OCI-LY3 (cell line): ENCODE measurements at regions not wholly inside any gene's neighbourhood (a gene's known extent, or its start where the extent isn't known, plus 50 kb on each side); places are given as distances from the start of the nearest gene placed in this dataset.

Source experiments
- EZH2phosphoT487 ChIP-seq: fragments of 200-600 bp; shearing (Covaris generic); IDR thresholded peaks from 2 replicates; pipeline ENCODE4 v1.6.1; 2018; ENCODE audit warnings: antibody characterized with exemption, mixed run types, low read depth
- TF ChIP-seq, protein P1 (sequence below): fragments of 200-600, 300-600 bp; sonication (generic); IDR thresholded peaks from 2 replicates; pipeline ENCODE4 v1.5.1; 2014; ENCODE audit warnings: antibody characterized with exemption, low read length, low read depth

GRCh38 chr12:127145241-127145928 is 1121.6 kb upstream of the TMEM132C start:
- TF ChIP-seq, protein P1, sequence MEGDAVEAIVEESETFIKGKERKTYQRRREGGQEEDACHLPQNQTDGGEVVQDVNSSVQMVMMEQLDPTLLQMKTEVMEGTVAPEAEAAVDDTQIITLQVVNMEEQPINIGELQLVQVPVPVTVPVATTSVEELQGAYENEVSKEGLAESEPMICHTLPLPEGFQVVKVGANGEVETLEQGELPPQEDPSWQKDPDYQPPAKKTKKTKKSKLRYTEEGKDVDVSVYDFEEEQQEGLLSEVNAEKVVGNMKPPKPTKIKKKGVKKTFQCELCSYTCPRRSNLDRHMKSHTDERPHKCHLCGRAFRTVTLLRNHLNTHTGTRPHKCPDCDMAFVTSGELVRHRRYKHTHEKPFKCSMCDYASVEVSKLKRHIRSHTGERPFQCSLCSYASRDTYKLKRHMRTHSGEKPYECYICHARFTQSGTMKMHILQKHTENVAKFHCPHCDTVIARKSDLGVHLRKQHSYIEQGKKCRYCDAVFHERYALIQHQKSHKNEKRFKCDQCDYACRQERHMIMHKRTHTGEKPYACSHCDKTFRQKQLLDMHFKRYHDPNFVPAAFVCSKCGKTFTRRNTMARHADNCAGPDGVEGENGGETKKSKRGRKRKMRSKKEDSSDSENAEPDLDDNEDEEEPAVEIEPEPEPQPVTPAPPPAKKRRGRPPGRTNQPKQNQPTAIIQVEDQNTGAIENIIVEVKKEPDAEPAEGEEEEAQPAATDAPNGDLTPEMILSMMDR = no peak
- no peak for TF ChIP-seq EZH2phosphoT487
